ENCODE measurements at regions not wholly inside any gene's neighbourhood (a gene's known extent, or its start where the extent isn't known, plus 50 kb on each side); places are given as distances from the start of the nearest gene placed in this dataset.

- intact Hi-C loops (cut with DNase I), result no loop called here
- H3K9me3 ChIP-seq, result peaks cover 7% of the 10 kb centered on the region
- no peaks in the 10 kb centered on the region for H3K27me3 ChIP-seq (ENCODE audit: low read depth)
- no peak for DNase-seq
- H3K4me3 ChIP-seq, result no peak overlapping the region
- no peak for ATAC-seq
- no peak for TF ChIP-seq CTCF (IDR thresholded peaks at IDR 0.05)
- H3K36me3 ChIP-seq, result no peaks in the 10 kb centered on the region
- no peak overlapping the region for H3K27ac ChIP-seq
- peaks cover 14% of the 10 kb centered on the region for H3K4me1 ChIP-seq
Measured at GRCh38 chr3:28745916-28746617, 397.4 kb upstream of the AZI2 start.

- no peak for TF ChIP-seq CTCF (IDR thresholded peaks at IDR 0.05)
- H3K9me3 ChIP-seq, result peaks cover 7% of the 10 kb centered on the region
- intact Hi-C loops (cut with DNase I), result no loop called here
- ATAC-seq (no peak), DNase-seq (no peak)
- no peak overlapping the region for H3K4me3 ChIP-seq
- peaks cover 14% of the 10 kb centered on the region for H3K4me1 ChIP-seq
- no peaks in the 10 kb centered on the region for H3K36me3 ChIP-seq
- H3K27ac ChIP-seq, result no peak overlapping the region
- no peaks in the 10 kb centered on the region for H3K27me3 ChIP-seq (ENCODE audit: low read depth)
Measured at GRCh38 chr3:28746990-28747389, 398.4 kb upstream of the AZI2 start.

- no peaks in the 10 kb centered on the region for H3K4me1 ChIP-seq
- H3K9me3 ChIP-seq, result peaks cover 10% of the 10 kb centered on the region
- TF ChIP-seq CTCF (IDR thresholded peaks at IDR 0.05), result no peak
- no peak overlapping the region for H3K4me3 ChIP-seq
- H3K27ac ChIP-seq, result no peak overlapping the region
- no peaks in the 10 kb centered on the region for H3K27me3 ChIP-seq (ENCODE audit: low read depth)
- DNase-seq, result no peak
- H3K36me3 ChIP-seq, result no peaks in the 10 kb centered on the region
- no peak for ATAC-seq
- intact Hi-C loops (cut with DNase I), result no loop called here
Measured at GRCh38 chr3:28751864-28752263, 403.2 kb upstream of the AZI2 start.

GRCh38 chr3:28752290-28752689 is 403.7 kb upstream of the AZI2 start:
- no peaks in the 10 kb centered on the region for H3K36me3 ChIP-seq
- intact Hi-C loops (cut with DNase I), result no loop called here
- no peak overlapping the region for H3K4me3 ChIP-seq
- DNase-seq (no peak), ATAC-seq (no peak)
- no peaks in the 10 kb centered on the region for H3K4me1 ChIP-seq
- no peak overlapping the region for H3K27ac ChIP-seq
- TF ChIP-seq CTCF (IDR thresholded peaks at IDR 0.05), result no peak
- no peaks in the 10 kb centered on the region for H3K27me3 ChIP-seq (ENCODE audit: low read depth)
- peaks cover 10% of the 10 kb centered on the region for H3K9me3 ChIP-seq

- Histone ChIP-seq H3K4me3 (no peak overlapping the region), H3K36me3 (no peaks in the 10 kb centered on the region), H3K9me3 (peaks cover 3% of the 10 kb centered on the region), H3K27me3 (ENCODE audit: low read depth) (no peaks in the 10 kb centered on the region), H3K4me1 (no peaks in the 10 kb centered on the region), H3K27ac (no peak overlapping the region)
- no peak for ATAC-seq
- DNase-seq, result no peak
- TF ChIP-seq CTCF (IDR thresholded peaks at IDR 0.05), result no peak
- intact Hi-C loops (cut with DNase I), result no loop called here
Measured at GRCh38 chr3:28756056-28756455, 407.4 kb upstream of the AZI2 start.
